ENCODE measurements at regions not wholly inside any gene's neighbourhood (a gene's known extent, or its start where the extent isn't known, plus 50 kb on each side); places are given as distances from the start of the nearest gene placed in this dataset.
"Not testable (repeated sequence)": the region's sequence is repeated elsewhere in the genome, so short reads cannot be mapped to it uniquely, and the experiment has no call there.

DNA sequence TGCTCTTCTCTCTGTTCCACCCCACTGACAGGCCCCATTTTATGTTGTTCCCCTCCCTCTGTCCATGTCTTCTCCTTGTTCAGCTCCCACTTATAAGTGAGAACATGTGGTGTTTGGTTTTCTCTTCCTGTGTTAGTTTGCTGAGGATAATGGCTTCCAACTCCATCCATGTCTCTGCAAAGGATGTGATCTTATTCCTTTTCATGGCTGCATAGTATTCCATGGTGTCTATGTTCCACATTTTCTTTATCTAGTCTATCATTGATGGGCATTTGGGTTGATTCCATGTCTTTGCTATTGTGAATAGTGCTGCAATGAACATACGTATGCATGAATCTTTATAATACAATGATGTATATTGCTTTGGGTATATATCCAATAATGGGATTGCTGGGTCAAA is 283.4 kb upstream of the HS3ST5 start:
- H2BK20ac ChIP-seq (ENCODE audit: low read length); DNase-seq (ENCODE audit: low read depth in 1 of 2, low spot score in 2 of 2); H2AK5ac ChIP-seq (ENCODE audit: low read depth, low read length); H3K56ac ChIP-seq (replicated peaks; ENCODE audit: insufficient read length, low read depth, low read length); H3K9ac ChIP-seq (replicated peaks in 1 of 4; ENCODE audit: extremely low read depth in 1 of 4, low read depth in 3 of 4, low read length in 3 of 4); H4K20me1 ChIP-seq (replicated peaks in 1 of 2; ENCODE audit: control insufficient read depth in 1 of 2, insufficient read depth in 2 of 2, low read length in 2 of 2); H3K4me2 ChIP-seq (ENCODE audit: insufficient read depth in 1 of 2, low read depth in 2 of 2, low read length in 2 of 2); H3K27ac ChIP-seq (ENCODE audit: low read depth, low read length); H2AFZ ChIP-seq (ENCODE audit: low read length); H3K14ac ChIP-seq (ENCODE audit: insufficient read length); H4K5ac ChIP-seq (ENCODE audit: insufficient read length, low read depth, low read length); H2BK15ac ChIP-seq (ENCODE audit: low read length); FAIRE-seq; H3K79me1 ChIP-seq (ENCODE audit: low read depth, low read length); H3K23me2 ChIP-seq (ENCODE audit: low read depth, low read length); H2BK12ac ChIP-seq (ENCODE audit: low read depth, low read length); H3K18ac ChIP-seq (ENCODE audit: extremely low read depth, low read length); H2BK5ac ChIP-seq (ENCODE audit: low read depth, low read length); H3K4ac ChIP-seq (replicated peaks; ENCODE audit: insufficient read length, low read depth, low read length); H2BK120ac ChIP-seq (replicated peaks; ENCODE audit: low read depth, low read length); H3K23ac ChIP-seq (ENCODE audit: insufficient read length); H3K79me2 ChIP-seq (ENCODE audit: control insufficient read depth in 1 of 2, insufficient read depth in 2 of 2, low read length in 2 of 2); H3K27me3 ChIP-seq (replicated peaks in 1 of 4; ENCODE audit: control insufficient read depth in 3 of 4, extremely low read depth in 1 of 4, insufficient read depth in 3 of 4, low read length in 3 of 4); H3K9me3 ChIP-seq (ENCODE audit: insufficient read depth in 2 of 2, low read depth in 1 of 2, low read length in 1 of 2); CTCF ChIA-PET (ENCODE audit: partially characterized antibody); H3K4me1 ChIP-seq (replicated peaks in 1 of 4; ENCODE audit: control insufficient read depth in 3 of 4, insufficient read depth in 4 of 4, low read length in 3 of 4); POLR2A ChIA-PET (ENCODE audit: partially characterized antibody); H3K4me3 ChIP-seq (ENCODE audit: extremely low read depth in 1 of 4, insufficient read depth in 2 of 4, low read depth in 3 of 4, low read length in 4 of 4); H4K8ac ChIP-seq (ENCODE audit: extremely low read depth, insufficient read depth, low read length); H3K36me3 ChIP-seq (ENCODE audit: control insufficient read depth in 2 of 4, insufficient read depth in 4 of 4, low read length in 3 of 4); H4K91ac ChIP-seq (replicated peaks; ENCODE audit: insufficient read length, low read length): not testable (repeated sequence)
- TF ChIP-seq KDM1A (IDR thresholded peaks at IDR 0.05; ENCODE audit: borderline replicate concordance, low read length): peak; percentile 49; the same call in 1 of the 2 replicates
- 90% methylated on average over 1 of the region's 1 CpG; no CpG with 5 or more reads in 1 of the 2 experiments for WGBS, 2 experiments (ENCODE audit: extremely low coverage in 1 of 2, insufficient coverage in 1 of 2, insufficient read length in 1 of 2, insufficient replicate concordance in 2 of 2, low coverage in 1 of 2, low lambda C conversion rate in 2 of 2, missing lambda C conversion rate in 1 of 2)
